GM12878 (cell line): ENCODE measurements at regions not wholly inside any gene's neighbourhood (a gene's known extent, or its start where the extent isn't known, plus 50 kb on each side); places are given as distances from the start of the nearest gene placed in this dataset.

Experiments used
- ATF7 ChIP-seq: fragments of 450-650 bp; IDR thresholded peaks from 2 replicates; pipeline ENCODE4 v1.6.1; 2016; ENCODE audit warnings: low read depth, mild to moderate bottlenecking
- CBX3 ChIP-seq: fragments of 200-600 bp; sonication (generic); IDR thresholded peaks from 2 replicates; pipeline ENCODE4 v1.6.1; 2016; ENCODE audit warnings: low read depth, borderline replicate concordance
- CEBPB ChIP-seq, 2 experiments: fragments of 150-350 bp in 1 of 2; IDR thresholded peaks; 2 replicates each; pipeline ENCODE4 v1.6.1; 2012 to 2014; ENCODE audit warnings: low read depth in 2 of 2, low read length in 2 of 2, borderline replicate concordance in 1 of 2, inconsistent platforms in 1 of 2
- CUX1 ChIP-seq: IDR thresholded peaks from 2 replicates; pipeline ENCODE4 v1.6.1; 2012; ENCODE audit warnings: improper control_type of control experiment, low read depth, low read length; ENCODE audit not compliant: insufficient replicate concordance
- EED ChIP-seq: sonication (generic); IDR thresholded peaks from 2 replicates; pipeline ENCODE4 v1.6.1; 2016; ENCODE audit warnings: antibody characterized with exemption, low read depth
- JUND ChIP-seq: IDR thresholded peaks from 2 replicates; pipeline ENCODE4 v1.6.1; 2012; ENCODE audit warnings: low read depth, mild to moderate bottlenecking, low read length, improper control_type of control experiment, moderate library complexity
- MYB ChIP-seq: fragments of 150-350 bp; IDR thresholded peaks from 2 replicates; pipeline ENCODE4 v1.6.1; 2014; ENCODE audit warnings: mild to moderate bottlenecking, low read depth, low read length, borderline replicate concordance
- NBN ChIP-seq: fragments of 450-650 bp; IDR thresholded peaks from 2 replicates; pipeline ENCODE4 v1.6.1; 2016
- NFXL1 ChIP-seq: fragments of 450-650 bp; IDR thresholded peaks from 2 replicates; pipeline ENCODE4 v1.6.1; 2017; ENCODE audit warnings: antibody characterized with exemption, mild to moderate bottlenecking, borderline replicate concordance
- NR2C2 ChIP-seq: IDR thresholded peaks from 2 replicates; pipeline ENCODE4 v1.6.1; 2011; ENCODE audit warnings: borderline replicate concordance, low read depth; ENCODE audit not compliant: control insufficient read depth, insufficient read length
- NR2F1 ChIP-seq: fragments of 450-650 bp; conservative IDR thresholded peaks from 2 replicates; pipeline ENCODE4 v1.6.1; 2017; ENCODE audit warnings: mild to moderate bottlenecking
- SIX5 ChIP-seq: IDR thresholded peaks from 2 replicates; pipeline ENCODE4 v1.6.1; 2011; ENCODE audit warnings: mild to moderate bottlenecking, low read depth, low read length, moderate library complexity; ENCODE audit not compliant: severe bottlenecking
- SMAD5 ChIP-seq: IDR thresholded peaks from 2 replicates; pipeline ENCODE4 v1.6.1; 2016; ENCODE audit warnings: antibody characterized with exemption, low read depth
- USF1 ChIP-seq: IDR thresholded peaks from 2 replicates; pipeline ENCODE4 v1.6.1; 2011; ENCODE audit warnings: borderline replicate concordance, low read depth, mild to moderate bottlenecking, moderate library complexity, mixed read lengths, low read length; ENCODE audit not compliant: insufficient read depth; ENCODE audit errors: extremely low read length
- ZBTB40 ChIP-seq: fragments of 450-650 bp; IDR thresholded peaks from 2 replicates; pipeline ENCODE4 v1.6.1; 2016; ENCODE audit warnings: mild to moderate bottlenecking, moderate library complexity, borderline replicate concordance
- ZNF384 ChIP-seq: IDR thresholded peaks from 2 replicates; pipeline ENCODE4 v1.6.1; 2012; ENCODE audit warnings: low read depth, mild to moderate bottlenecking, low read length, improper control_type of control experiment, borderline replicate concordance
- TF ChIP-seq, protein P1 (sequence below): IDR thresholded peaks from 2 replicates; pipeline ENCODE4 v1.6.1; 2012; ENCODE audit warnings: mild to moderate bottlenecking, low read depth, low read length

DNA sequence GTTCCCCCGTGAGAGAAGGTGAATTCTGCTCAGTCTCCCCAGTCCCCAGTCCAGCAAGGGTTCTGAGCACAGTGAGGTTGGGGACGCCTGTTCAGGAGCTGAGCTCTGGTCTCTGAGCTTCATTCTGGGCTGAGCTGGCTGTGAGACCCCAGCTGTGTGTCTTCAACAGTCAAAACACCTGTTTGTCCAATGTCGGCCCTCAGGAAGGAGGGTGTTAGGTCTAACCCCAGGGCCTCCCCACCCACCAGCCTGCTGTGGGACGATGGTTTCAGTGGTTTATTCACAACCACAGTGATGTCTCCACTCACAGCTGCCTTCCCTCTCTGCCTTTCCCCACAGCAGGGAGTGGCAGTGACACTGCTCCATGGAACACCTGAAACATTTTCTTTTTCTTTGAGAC, 1282.9 kb downstream of the TBC1D22A start (continued):
- TF ChIP-seq, protein P1, sequence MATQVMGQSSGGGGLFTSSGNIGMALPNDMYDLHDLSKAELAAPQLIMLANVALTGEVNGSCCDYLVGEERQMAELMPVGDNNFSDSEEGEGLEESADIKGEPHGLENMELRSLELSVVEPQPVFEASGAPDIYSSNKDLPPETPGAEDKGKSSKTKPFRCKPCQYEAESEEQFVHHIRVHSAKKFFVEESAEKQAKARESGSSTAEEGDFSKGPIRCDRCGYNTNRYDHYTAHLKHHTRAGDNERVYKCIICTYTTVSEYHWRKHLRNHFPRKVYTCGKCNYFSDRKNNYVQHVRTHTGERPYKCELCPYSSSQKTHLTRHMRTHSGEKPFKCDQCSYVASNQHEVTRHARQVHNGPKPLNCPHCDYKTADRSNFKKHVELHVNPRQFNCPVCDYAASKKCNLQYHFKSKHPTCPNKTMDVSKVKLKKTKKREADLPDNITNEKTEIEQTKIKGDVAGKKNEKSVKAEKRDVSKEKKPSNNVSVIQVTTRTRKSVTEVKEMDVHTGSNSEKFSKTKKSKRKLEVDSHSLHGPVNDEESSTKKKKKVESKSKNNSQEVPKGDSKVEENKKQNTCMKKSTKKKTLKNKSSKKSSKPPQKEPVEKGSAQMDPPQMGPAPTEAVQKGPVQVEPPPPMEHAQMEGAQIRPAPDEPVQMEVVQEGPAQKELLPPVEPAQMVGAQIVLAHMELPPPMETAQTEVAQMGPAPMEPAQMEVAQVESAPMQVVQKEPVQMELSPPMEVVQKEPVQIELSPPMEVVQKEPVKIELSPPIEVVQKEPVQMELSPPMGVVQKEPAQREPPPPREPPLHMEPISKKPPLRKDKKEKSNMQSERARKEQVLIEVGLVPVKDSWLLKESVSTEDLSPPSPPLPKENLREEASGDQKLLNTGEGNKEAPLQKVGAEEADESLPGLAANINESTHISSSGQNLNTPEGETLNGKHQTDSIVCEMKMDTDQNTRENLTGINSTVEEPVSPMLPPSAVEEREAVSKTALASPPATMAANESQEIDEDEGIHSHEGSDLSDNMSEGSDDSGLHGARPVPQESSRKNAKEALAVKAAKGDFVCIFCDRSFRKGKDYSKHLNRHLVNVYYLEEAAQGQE, result no peak
- TF ChIP-seq JUND (no peak), NR2C2 (no peak), NBN (no peak), NR2F1 (0 out of 2 replicates have a peak, but pooled peaks have one; percentile 37), ATF7 (no peak), CEBPB (IDR thresholded peaks at IDR 0.05; ENCODE audit: borderline replicate concordance in 1 of 2, low read depth in 2 of 2, low read length in 2 of 2) (no peak), ZNF384 (no peak), USF1 (no peak), NFXL1 (no peak), SIX5 (no peak), SMAD5 (no peak), ZBTB40 (no peak), CUX1 (no peak), EED (peak; percentile 92), MYB (no peak), CBX3 (no peak)
